Mesendoderm (in vitro differentiated cells): ENCODE measurements at regions not wholly inside any gene's neighbourhood (a gene's known extent, or its start where the extent isn't known, plus 50 kb on each side); places are given as distances from the start of the nearest gene placed in this dataset.

Experiments used
- DNase-seq: peaks from one replicate; pipeline ENCODE4 v3.0.0; 2013
- H2AK5ac ChIP-seq: 2 replicates; pipeline ENCODE4 v1.6.1; 2013; ENCODE audit warnings: low read length, inconsistent platforms
- H2BK120ac ChIP-seq: 2 replicates; pipeline ENCODE4 v1.6.1; 2013; ENCODE audit warnings: low read depth, mild to moderate bottlenecking, low read length, moderate library complexity, mixed read lengths
- H2BK15ac ChIP-seq: replicated peaks from 2 replicates; pipeline ENCODE4 v1.6.1; 2013; ENCODE audit warnings: low read depth, mild to moderate bottlenecking, moderate library complexity
- H2BK5ac ChIP-seq: 2 replicates; pipeline ENCODE4 v1.6.1; 2013; ENCODE audit warnings: low read length, inconsistent platforms
- H3K18ac ChIP-seq: 2 replicates; pipeline ENCODE4 v1.6.1; 2013; ENCODE audit warnings: mild to moderate bottlenecking, low read length, mixed read lengths
- H3K23ac ChIP-seq: one replicate; pipeline ENCODE4 v1.6.1; 2013; ENCODE audit warnings: low read length
- H3K27ac ChIP-seq: 2 replicates; pipeline ENCODE4 v1.5.1; 2013; ENCODE audit warnings: low read depth, mild to moderate bottlenecking, inconsistent platforms, low read length, moderate library complexity
- H3K27me3 ChIP-seq: 2 replicates; pipeline ENCODE4 v1.6.1; 2013; ENCODE audit warnings: low read length, control low read depth, mild to moderate bottlenecking, inconsistent platforms; ENCODE audit not compliant: insufficient read depth, poor library complexity
- H3K36me3 ChIP-seq: 2 replicates; pipeline ENCODE4 v1.6.1; 2013; ENCODE audit warnings: low read length, inconsistent platforms; ENCODE audit not compliant: control insufficient read depth, insufficient read depth
- H3K4ac ChIP-seq: one replicate; pipeline ENCODE4 v1.6.1; 2013; ENCODE audit warnings: low read depth, mild to moderate bottlenecking, low read length, moderate library complexity
- H3K4me1 ChIP-seq: 2 replicates; pipeline ENCODE4 v1.6.1; 2013; ENCODE audit warnings: low read depth, low read length, inconsistent platforms; ENCODE audit not compliant: control insufficient read depth
- H3K4me2 ChIP-seq: 2 replicates; pipeline ENCODE4 v1.6.1; 2013; ENCODE audit warnings: low read length
- H3K4me3 ChIP-seq: 2 replicates; pipeline ENCODE4 v1.5.1; 2013; ENCODE audit warnings: mild to moderate bottlenecking, low read length
- H3K56ac ChIP-seq: one replicate; pipeline ENCODE4 v1.6.1; 2013; ENCODE audit warnings: low read length
- H3K79me1 ChIP-seq: 2 replicates; pipeline ENCODE4 v1.6.1; 2013; ENCODE audit warnings: low read length, inconsistent platforms
- H3K79me2 ChIP-seq: 2 replicates; pipeline ENCODE4 v1.6.1; 2013; ENCODE audit warnings: mild to moderate bottlenecking, low read length; ENCODE audit not compliant: control insufficient read depth, insufficient read depth
- H3K9ac ChIP-seq: 2 replicates; pipeline ENCODE4 v1.6.1; 2013; ENCODE audit warnings: low read length, inconsistent platforms
- H4K5ac ChIP-seq: one replicate; pipeline ENCODE4 v1.6.1; 2013; ENCODE audit warnings: low read length
- H4K8ac ChIP-seq: one replicate; pipeline ENCODE4 v1.6.1; 2013; ENCODE audit warnings: low read depth, mild to moderate bottlenecking, control low read depth, low read length, moderate library complexity
- WGBS: extraction: QIAGEN DNeasy Blood & Tissue Kit; methylation state at CpG from one replicate; pipeline ENCODE4 v1.1.7; 2013; ENCODE audit warnings: low lambda C conversion rate, missing lambda C conversion rate; ENCODE audit not compliant: insufficient coverage; ENCODE audit errors: extremely low coverage; 5-methylcytosine and 5-hydroxymethylcytosine counted together

DNA sequence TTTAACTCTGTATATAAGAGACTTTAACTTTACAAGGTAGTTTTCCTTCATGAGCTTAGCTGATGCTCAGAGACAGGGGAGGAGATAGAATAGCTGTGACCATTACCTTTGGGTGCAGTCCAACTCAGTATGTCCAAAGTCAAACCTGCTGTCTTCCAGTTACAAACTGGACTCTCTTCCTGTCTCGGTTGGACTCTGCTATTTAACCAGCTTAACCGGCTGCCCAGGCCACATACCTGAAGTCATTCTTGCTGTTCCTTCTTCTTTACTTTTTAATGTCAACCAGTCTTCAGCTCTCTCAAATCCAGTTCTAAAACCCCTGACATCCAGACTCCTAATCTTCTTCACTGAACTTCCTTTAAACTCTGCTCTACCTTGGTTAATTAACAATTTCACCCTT lies 138.3 kb upstream of the TSHZ2 start:
- Histone ChIP-seq H3K79me1 (no peaks in the 10 kb centered on the region), H4K8ac (no peak overlapping the region), H3K4me1 (no peaks in the 10 kb centered on the region), H3K56ac (no peak overlapping the region), H3K79me2 (no peaks in the 10 kb centered on the region), H3K18ac (no peak overlapping the region), H3K4me3 (no peak overlapping the region), H2AK5ac (no peak overlapping the region), H3K27me3 (no peaks in the 10 kb centered on the region), H3K27ac (no peak overlapping the region), H2BK5ac (no peak overlapping the region), H3K4me2 (no peak overlapping the region), H3K36me3 (no peaks in the 10 kb centered on the region), H4K5ac (no peak overlapping the region), H3K4ac (no peak overlapping the region), H2BK120ac (no peak overlapping the region), H3K9ac (no peak overlapping the region), H2BK15ac (no peak overlapping the region), H3K23ac (no peak overlapping the region)
- no peak for DNase-seq
- WGBS = no CpG with 5 or more reads among the region's 2 CpGs

DNA sequence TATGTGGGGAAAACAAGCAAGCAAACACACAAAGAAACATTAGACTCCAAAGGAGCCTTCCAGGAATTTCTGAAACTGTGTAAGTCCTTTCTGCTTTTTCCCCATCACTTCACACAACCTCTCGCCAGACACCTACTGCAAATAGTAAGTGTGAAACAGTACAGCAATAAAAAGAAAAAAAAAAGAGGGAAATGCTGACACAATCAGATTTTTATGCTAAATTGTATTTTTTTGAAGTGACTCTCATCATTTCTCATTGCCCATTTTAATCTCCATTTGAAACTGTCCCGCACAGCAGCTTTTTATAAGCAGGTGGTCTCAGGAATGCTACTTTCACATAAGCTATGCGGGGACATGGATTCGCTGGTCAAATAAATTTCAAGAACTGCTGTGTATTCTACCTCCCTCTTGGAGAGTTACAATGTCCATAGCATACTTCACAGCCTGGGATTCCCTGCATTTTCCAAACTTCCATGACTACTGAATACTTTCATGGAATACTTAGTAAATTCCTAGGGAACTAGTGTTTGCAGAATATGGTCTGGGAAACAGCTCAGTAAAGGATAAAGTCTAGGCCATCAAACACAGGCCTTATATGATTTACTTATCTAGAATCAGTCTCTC lies 139.9 kb upstream of the TSHZ2 start:
- H3K56ac ChIP-seq = no peak overlapping the region
- H4K5ac ChIP-seq = no peak overlapping the region
- no peak overlapping the region for H3K4me3 ChIP-seq
- no peaks in the 10 kb centered on the region for H3K36me3 ChIP-seq
- no peak overlapping the region for H3K23ac ChIP-seq
- H2BK120ac ChIP-seq = no peak overlapping the region
- H2AK5ac ChIP-seq = no peak overlapping the region
- H3K27me3 ChIP-seq = no peaks in the 10 kb centered on the region
- no peak overlapping the region for H3K9ac ChIP-seq
- no CpG with 5 or more reads among the region's 4 CpGs for WGBS
- no peak overlapping the region for H2BK15ac ChIP-seq
- H3K4me2 ChIP-seq = no peak overlapping the region
- H3K79me1 ChIP-seq = no peaks in the 10 kb centered on the region
- H2BK5ac ChIP-seq = no peak overlapping the region
- H3K79me2 ChIP-seq = no peaks in the 10 kb centered on the region
- H3K18ac ChIP-seq = no peak overlapping the region
- H3K27ac ChIP-seq = no peak overlapping the region
- H4K8ac ChIP-seq = no peak overlapping the region
- no peaks in the 10 kb centered on the region for H3K4me1 ChIP-seq
- no peak for DNase-seq
- no peak overlapping the region for H3K4ac ChIP-seq

DNA sequence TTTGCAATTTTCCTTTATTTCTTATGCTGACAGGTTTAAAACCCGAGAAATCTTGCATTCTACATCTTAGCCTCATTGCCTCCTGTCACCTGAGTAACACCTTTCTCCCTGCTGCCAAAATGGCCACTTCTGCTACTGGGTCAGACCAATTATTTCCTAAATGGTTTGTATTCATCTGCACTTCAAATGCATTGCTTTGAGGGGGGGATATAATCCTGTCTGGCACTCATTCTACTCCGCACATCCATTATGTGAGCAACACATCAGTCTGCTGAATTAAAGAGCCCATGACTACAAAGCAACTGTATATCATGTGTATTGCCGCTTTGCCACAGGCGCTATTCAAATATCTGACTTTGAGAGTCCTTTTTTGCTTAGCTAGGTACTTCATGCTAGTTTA lies 141.6 kb upstream of the TSHZ2 start:
- Histone ChIP-seq H3K23ac (no peak overlapping the region), H3K4me2 (no peak overlapping the region), H2BK120ac (no peak overlapping the region), H3K79me1 (no peaks in the 10 kb centered on the region), H3K18ac (no peak overlapping the region), H3K4ac (no peak overlapping the region), H3K56ac (no peak overlapping the region), H4K5ac (no peak overlapping the region), H3K79me2 (no peaks in the 10 kb centered on the region), H3K36me3 (no peaks in the 10 kb centered on the region), H2AK5ac (no peak overlapping the region), H2BK15ac (no peak overlapping the region), H3K4me3 (no peak overlapping the region), H3K9ac (no peak overlapping the region), H3K4me1 (no peaks in the 10 kb centered on the region), H3K27me3 (no peaks in the 10 kb centered on the region), H2BK5ac (no peak overlapping the region), H3K27ac (no peak overlapping the region), H4K8ac (no peak overlapping the region)
- DNase-seq = no peak
- no CpG with 5 or more reads among the region's 4 CpGs for WGBS

DNA sequence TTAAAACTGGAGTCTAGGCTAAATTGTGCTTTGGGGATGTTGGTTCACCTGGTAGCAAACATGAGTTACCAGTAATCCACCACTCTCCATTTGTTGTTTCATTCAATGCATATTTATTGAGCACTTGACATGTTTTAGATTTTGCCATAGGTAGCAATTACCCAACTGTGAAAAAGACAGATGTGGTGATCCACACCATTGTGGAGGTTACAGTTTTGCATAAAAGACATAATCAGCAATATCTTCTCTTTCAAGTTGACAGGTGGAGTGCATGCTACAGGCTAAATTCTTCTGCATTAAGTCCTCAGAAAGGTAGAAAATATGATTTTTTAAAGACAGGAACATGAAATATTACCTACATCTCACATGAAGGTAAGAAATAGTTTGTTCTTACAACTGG lies 143.0 kb upstream of the TSHZ2 start:
- Histone ChIP-seq H2BK5ac (no peak overlapping the region), H3K23ac (no peak overlapping the region), H3K79me2 (no peaks in the 10 kb centered on the region), H3K4ac (no peak overlapping the region), H3K4me3 (no peak overlapping the region), H4K5ac (no peak overlapping the region), H3K18ac (no peak overlapping the region), H3K4me1 (no peaks in the 10 kb centered on the region), H3K27me3 (no peaks in the 10 kb centered on the region), H3K4me2 (no peak overlapping the region), H2AK5ac (no peak overlapping the region), H3K9ac (no peak overlapping the region), H2BK15ac (no peak overlapping the region), H3K79me1 (no peaks in the 10 kb centered on the region), H3K56ac (no peak overlapping the region), H4K8ac (no peak overlapping the region), H3K36me3 (no peaks in the 10 kb centered on the region), H3K27ac (no peak overlapping the region), H2BK120ac (no peak overlapping the region)
- no peak for DNase-seq

DNA sequence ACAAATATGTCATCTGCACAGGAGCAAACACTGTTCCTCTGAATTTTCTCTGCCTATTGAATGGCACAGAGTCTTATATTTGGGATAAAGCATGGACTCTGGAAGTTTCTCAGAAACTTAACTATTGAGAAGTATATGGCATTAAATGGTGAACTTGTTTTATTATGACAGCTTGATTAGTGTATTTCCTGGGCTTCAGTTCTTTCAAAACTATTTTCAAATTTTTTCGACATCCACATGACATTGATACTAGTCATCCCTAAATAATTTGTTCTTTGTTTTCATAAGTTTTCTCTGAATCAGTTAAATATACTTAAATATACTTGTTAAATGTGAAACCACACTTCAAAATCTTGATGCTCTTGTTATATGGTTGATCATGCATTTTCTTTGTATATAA lies 144.0 kb upstream of the TSHZ2 start:
- Histone ChIP-seq H3K23ac (no peak overlapping the region), H3K27me3 (no peaks in the 10 kb centered on the region), H3K56ac (no peak overlapping the region), H2AK5ac (no peak overlapping the region), H2BK120ac (no peak overlapping the region), H3K36me3 (no peaks in the 10 kb centered on the region), H2BK15ac (no peak overlapping the region), H3K4me2 (no peak overlapping the region), H2BK5ac (no peak overlapping the region), H3K27ac (no peak overlapping the region), H3K9ac (no peak overlapping the region), H3K79me2 (no peaks in the 10 kb centered on the region), H3K4me1 (no peaks in the 10 kb centered on the region), H3K79me1 (no peaks in the 10 kb centered on the region), H3K18ac (no peak overlapping the region), H4K5ac (no peak overlapping the region), H3K4ac (no peak overlapping the region), H3K4me3 (no peak overlapping the region), H4K8ac (no peak overlapping the region)
- DNase-seq = no peak
- no CpG with 5 or more reads among the region's 1 CpG for WGBS

DNA sequence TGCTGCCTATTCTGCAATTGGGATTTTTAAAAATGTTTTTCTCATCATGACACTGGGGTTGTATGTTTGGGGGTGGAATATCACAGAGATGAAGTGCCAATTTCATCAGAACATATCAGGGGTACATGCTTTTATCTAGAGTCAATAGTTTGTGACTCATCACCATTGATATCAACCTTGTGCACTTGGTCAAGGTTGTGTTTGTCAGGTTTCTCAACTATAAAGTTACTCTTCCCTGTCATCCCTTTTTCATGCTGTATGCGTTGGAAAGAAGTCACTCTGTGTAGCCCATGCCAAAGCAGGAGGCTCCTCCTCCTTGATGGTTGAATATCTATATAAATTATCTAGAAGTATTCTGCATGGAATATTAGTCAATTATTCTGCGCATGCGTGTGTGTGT lies 145.4 kb upstream of the TSHZ2 start:
- no CpG with 5 or more reads among the region's 3 CpGs for WGBS
- Histone ChIP-seq H2BK120ac (no peak overlapping the region), H2BK15ac (no peak overlapping the region), H2BK5ac (no peak overlapping the region), H3K18ac (no peak overlapping the region), H3K27me3 (no peaks in the 10 kb centered on the region), H3K4me2 (no peak overlapping the region), H3K79me2 (no peaks in the 10 kb centered on the region), H3K9ac (no peak overlapping the region), H3K56ac (no peak overlapping the region), H3K4me1 (no peaks in the 10 kb centered on the region), H3K4me3 (no peak overlapping the region), H3K27ac (no peak overlapping the region), H2AK5ac (no peak overlapping the region), H3K4ac (no peak overlapping the region), H3K23ac (no peak overlapping the region), H4K8ac (no peak overlapping the region), H3K79me1 (no peaks in the 10 kb centered on the region), H3K36me3 (no peaks in the 10 kb centered on the region), H4K5ac (no peak overlapping the region)
- no peak for DNase-seq
